GM12874 (cell line): ENCODE measurements at regions not wholly inside any gene's neighbourhood (a gene's known extent, or its start where the extent isn't known, plus 50 kb on each side); places are given as distances from the start of the nearest gene placed in this dataset.

Source experiments
- TF ChIP-seq, protein P1 (sequence below): IDR thresholded peaks from 2 replicates; pipeline ENCODE4 v1.5.1; 2011; ENCODE audit warnings: low read depth, mild to moderate bottlenecking, control low read depth, low read length, moderate library complexity; ENCODE audit not compliant: insufficient read depth

DNA sequence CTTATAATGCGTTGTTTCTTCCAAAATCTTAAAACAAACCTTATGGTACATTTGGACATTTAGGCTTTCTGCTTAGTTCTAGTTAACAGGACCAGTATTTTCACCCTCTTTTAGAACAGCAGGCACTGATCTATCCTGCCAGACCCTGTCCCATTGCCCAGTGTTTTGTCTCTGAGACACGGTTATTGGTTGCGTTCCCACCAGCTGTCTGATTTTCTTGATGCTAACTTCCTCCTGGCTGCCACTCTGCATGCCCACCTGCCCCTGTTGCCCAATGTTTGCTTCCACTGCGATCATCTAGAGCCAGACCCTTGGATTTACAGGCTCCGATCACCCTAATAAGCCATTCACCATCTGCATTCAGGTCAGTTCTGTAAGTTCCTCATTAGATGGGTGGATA lies 506.0 kb upstream of the CDH6 start:
- TF ChIP-seq, protein P1, sequence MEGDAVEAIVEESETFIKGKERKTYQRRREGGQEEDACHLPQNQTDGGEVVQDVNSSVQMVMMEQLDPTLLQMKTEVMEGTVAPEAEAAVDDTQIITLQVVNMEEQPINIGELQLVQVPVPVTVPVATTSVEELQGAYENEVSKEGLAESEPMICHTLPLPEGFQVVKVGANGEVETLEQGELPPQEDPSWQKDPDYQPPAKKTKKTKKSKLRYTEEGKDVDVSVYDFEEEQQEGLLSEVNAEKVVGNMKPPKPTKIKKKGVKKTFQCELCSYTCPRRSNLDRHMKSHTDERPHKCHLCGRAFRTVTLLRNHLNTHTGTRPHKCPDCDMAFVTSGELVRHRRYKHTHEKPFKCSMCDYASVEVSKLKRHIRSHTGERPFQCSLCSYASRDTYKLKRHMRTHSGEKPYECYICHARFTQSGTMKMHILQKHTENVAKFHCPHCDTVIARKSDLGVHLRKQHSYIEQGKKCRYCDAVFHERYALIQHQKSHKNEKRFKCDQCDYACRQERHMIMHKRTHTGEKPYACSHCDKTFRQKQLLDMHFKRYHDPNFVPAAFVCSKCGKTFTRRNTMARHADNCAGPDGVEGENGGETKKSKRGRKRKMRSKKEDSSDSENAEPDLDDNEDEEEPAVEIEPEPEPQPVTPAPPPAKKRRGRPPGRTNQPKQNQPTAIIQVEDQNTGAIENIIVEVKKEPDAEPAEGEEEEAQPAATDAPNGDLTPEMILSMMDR: no peak

DNA sequence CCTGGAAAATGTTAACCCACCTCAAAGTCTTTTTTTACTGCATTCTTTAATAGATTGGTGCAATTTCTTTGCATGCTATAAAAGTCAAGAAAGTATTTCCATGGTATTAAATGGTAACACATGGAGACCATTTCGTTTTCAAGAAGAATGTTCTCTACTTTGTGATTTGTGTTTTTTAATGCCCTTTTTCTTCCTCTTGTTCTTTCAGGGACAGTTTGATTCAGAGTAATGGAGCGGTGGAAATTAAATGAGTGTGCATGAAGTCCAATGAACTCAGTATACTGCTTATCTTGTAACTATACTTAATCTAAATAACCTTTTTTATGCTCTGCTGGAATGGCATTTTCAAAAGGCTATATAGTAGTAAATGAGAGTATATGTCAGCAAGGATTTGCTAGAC lies 507.0 kb upstream of the CDH6 start:
- TF ChIP-seq, protein P1: no peak

DNA sequence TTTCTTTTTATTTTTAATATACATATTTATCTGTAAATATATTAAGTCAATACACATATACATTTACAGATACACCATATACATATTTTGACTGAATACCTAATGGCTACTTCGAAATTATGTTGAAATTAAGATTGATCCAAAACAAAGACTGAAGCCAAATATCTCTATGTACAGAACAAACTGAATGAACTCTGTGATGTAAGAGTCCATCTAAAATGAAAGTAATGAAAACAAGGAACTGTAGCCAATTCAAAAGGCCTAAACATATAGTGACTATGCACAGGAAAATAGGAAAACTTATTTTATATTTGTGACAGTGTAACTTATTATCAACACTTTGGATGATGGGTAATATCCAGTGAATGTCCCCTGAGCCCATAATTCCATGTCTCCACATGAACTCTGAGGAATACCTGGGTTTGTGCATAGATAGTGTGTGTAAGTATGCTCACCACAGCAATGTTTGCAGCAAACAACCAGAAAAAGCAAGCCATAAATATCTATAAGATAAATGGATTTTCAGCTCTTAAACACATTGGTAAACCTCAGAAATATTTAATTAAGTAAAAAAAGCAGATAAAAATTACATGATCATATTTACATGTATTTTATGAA lies 517.2 kb upstream of the CDH6 start:
- TF ChIP-seq, protein P1: no peak

DNA sequence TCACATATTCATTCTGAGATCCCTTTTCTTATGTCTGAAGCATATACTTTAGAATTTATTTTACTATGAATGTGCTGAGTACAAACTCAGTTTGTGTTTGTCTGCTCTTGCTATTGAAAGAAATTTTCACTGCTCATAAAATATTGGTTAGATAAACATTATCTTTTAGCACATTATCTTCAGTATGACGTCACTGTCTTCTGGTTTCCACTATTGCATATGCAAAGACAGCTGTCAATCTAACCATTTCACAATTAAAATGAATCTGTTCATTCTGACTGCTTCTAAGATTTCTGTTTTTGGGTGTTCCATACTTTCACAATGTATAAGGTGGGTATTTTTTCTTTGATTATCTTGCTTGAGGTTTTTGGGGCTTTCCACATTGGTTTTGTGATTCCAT lies 526.2 kb upstream of the CDH6 start:
- TF ChIP-seq, protein P1: no peak

DNA sequence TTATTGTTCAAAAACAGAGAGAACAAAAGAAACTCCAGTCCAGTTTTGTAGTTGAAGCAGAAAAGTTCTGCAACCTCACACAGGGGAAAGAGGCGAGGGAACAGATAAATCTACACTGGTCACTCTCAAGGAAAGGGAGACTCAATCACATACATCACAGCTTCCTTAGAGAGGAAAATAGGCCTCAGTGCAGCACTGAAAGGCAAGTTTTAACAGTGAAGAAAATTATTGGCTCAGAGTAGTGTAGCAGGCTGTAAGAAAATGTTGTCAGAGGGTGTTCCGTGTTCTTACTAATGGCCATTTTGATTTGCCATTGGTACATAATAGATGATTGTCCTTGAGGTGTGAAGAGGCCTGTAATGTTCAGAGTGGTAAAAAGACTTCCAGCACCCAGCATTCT lies 530.0 kb upstream of the CDH6 start:
- TF ChIP-seq, protein P1: no peak

DNA sequence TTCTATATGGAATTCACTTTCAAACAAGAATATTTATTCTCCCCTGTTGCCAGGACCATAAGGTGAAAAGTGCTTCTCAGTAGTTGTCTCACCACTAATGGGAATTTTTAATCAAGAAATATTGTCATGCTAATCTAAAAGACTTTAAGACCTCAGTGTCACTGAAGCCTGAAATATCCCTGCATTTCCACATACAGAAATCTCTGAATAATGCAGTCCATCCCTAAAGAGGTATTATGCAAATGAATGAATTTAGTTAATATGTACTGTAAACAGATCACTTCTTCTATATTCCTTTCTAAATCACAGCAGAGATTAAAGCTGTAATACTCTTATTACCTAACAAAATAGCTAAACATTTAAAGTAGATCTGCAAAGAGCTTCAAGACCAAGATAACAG lies 531.1 kb upstream of the CDH6 start:
- TF ChIP-seq, protein P1: no peak

DNA sequence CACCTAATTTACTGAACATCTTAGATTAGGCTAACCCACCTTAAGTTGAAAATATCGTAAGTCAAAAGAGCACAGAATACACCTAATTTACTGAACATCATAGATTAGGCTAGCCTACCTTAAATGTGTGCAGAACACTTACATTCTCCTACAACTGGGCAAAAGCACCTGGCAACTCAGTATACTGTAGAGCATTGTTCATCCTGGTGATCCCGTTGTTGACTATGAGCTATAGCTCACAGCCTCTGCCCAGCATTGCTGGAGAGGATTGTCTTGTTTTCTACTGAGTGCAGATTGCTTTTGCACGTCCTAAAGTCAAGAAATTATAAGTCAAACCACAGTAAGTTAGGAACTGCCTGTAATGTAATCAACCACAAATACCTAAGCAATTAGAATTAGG lies 531.8 kb upstream of the CDH6 start:
- TF ChIP-seq, protein P1: no peak
